GM12878 (cell line): ENCODE measurements at regions not wholly inside any gene's neighbourhood (a gene's known extent, or its start where the extent isn't known, plus 50 kb on each side); places are given as distances from the start of the nearest gene placed in this dataset.

ENCODE experiments used
- ESRRA ChIP-seq: IDR thresholded peaks from 2 replicates; pipeline ENCODE4 v1.6.1; 2012; ENCODE audit warnings: mild to moderate bottlenecking, low read length, improper control_type of control experiment
- KDM1A ChIP-seq: fragments of 200-600 bp; sonication (generic); IDR thresholded peaks from 2 replicates; pipeline ENCODE4 v1.6.1; 2016; ENCODE audit warnings: borderline replicate concordance
- TCF7 ChIP-seq: IDR thresholded peaks from 2 replicates; pipeline ENCODE4 v1.6.1; 2014; ENCODE audit warnings: antibody characterized with exemption, borderline replicate concordance
- TF ChIP-seq, protein P1 (sequence below): fragments of 450-650 bp; IDR thresholded peaks from 2 replicates; pipeline ENCODE4 v1.6.1; 2018; ENCODE audit warnings: borderline replicate concordance, mild to moderate bottlenecking; ENCODE audit not compliant: partially characterized antibody
- TF ChIP-seq, protein P2 (sequence below): IDR thresholded peaks from 2 replicates; pipeline ENCODE4 v1.6.1; 2011; ENCODE audit warnings: mild to moderate bottlenecking, low read depth, low read length, moderate library complexity; ENCODE audit not compliant: insufficient replicate concordance

DNA sequence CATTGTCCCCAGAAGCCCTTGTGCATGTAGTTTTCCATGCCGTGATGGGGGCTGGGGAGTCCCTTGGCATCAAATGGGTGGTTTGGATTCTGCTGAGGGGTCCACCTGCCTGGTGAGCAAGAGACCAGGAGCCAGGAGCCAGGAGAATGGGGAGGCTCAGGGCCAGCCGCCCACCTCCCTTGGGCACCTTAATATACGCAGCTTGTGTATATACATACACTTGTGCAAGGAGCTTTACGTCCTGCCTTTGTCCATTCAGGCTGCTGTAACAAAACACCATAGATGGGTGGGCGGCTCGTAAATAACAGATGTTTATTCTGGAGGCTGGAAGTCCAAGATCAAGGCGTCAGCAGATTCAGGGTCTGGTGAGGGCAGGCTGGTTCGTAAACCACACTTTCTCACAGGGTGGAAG, 62.5 kb downstream of the SMIM38 start:
- TF ChIP-seq KDM1A (no peak), ESRRA (no peak), TCF7 (no peak)
- TF ChIP-seq, protein P1, sequence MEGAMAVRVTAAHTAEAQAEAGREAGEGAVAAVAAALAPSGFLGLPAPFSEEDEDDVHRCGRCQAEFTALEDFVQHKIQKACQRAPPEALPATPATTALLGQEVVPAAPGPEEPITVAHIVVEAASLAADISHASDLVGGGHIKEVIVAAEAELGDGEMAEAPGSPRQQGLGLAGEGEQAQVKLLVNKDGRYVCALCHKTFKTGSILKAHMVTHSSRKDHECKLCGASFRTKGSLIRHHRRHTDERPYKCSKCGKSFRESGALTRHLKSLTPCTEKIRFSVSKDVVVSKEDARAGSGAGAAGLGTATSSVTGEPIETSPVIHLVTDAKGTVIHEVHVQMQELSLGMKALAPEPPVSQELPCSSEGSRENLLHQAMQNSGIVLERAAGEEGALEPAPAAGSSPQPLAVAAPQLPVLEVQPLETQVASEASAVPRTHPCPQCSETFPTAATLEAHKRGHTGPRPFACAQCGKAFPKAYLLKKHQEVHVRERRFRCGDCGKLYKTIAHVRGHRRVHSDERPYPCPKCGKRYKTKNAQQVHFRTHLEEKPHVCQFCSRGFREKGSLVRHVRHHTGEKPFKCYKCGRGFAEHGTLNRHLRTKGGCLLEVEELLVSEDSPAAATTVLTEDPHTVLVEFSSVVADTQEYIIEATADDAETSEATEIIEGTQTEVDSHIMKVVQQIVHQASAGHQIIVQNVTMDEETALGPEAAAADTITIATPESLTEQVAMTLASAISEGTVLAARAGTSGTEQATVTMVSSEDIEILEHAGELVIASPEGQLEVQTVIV, result no peak
- TF ChIP-seq, protein P2, sequence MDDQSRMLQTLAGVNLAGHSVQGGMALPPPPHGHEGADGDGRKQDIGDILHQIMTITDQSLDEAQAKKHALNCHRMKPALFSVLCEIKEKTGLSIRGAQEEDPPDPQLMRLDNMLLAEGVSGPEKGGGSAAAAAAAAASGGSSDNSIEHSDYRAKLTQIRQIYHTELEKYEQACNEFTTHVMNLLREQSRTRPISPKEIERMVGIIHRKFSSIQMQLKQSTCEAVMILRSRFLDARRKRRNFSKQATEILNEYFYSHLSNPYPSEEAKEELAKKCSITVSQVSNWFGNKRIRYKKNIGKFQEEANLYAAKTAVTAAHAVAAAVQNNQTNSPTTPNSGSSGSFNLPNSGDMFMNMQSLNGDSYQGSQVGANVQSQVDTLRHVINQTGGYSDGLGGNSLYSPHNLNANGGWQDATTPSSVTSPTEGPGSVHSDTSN, result no peak
